Neural progenitor cell (in vitro differentiated cells): ENCODE measurements at regions not wholly inside any gene's neighbourhood (a gene's known extent, or its start where the extent isn't known, plus 50 kb on each side); places are given as distances from the start of the nearest gene placed in this dataset.
A peak's percentile ranks its signal among the peaks of the same experiment; 100 is the strongest.

Experiments used
- DNase-seq: peaks from one replicate; pipeline ENCODE4 v3.0.0-alpha.2; 2016; ENCODE audit warnings: low spot score
- H2AFZ ChIP-seq: fragments of 200-600 bp; sonication (generic); replicated peaks from 2 replicates; pipeline ENCODE4 v1.6.1; 2016; ENCODE audit warnings: antibody characterized with exemption
- H3F3A ChIP-seq: fragments of 200-600 bp; sonication (generic); 2 replicates; pipeline ENCODE4 v1.6.1; 2016; ENCODE audit warnings: antibody characterized with exemption, low read depth
- H3K27ac ChIP-seq: fragments of 200-600 bp; sonication (generic); 2 replicates; pipeline ENCODE4 v1.5.1; 2016; ENCODE audit warnings: mild to moderate bottlenecking
- H3K27me3 ChIP-seq: fragments of 200-600 bp; sonication (generic); 2 replicates; pipeline ENCODE4 v1.6.1; 2016; ENCODE audit warnings: mild to moderate bottlenecking, moderate library complexity
- H3K36me3 ChIP-seq: fragments of 200-600 bp; sonication (generic); 2 replicates; pipeline ENCODE4 v1.5.1; 2016
- H3K4me1 ChIP-seq: fragments of 200-600 bp; sonication (generic); 2 replicates; pipeline ENCODE4 v1.6.1; 2016; ENCODE audit warnings: mixed run types
- H3K4me2 ChIP-seq: fragments of 200-600 bp; sonication (generic); 2 replicates; pipeline ENCODE4 v1.6.1; 2016
- H3K4me3 ChIP-seq: fragments of 200-600 bp; sonication (generic); 2 replicates; pipeline ENCODE4 v1.5.1; 2016
- H3K79me2 ChIP-seq: fragments of 200-600 bp; sonication (generic); 2 replicates; pipeline ENCODE4 v1.6.1; 2016; ENCODE audit warnings: low read depth
- H3K9ac ChIP-seq: fragments of 200-600 bp; sonication (generic); 2 replicates; pipeline ENCODE4 v1.6.1; 2016
- H3K9me3 ChIP-seq: fragments of 200-600 bp; sonication (generic); 2 replicates; pipeline ENCODE4 v1.5.1; 2016; ENCODE audit warnings: low read depth
- H4K20me1 ChIP-seq: fragments of 200-600 bp; sonication (generic); 2 replicates; pipeline ENCODE4 v1.6.1; 2016; ENCODE audit warnings: low read depth
- H3K27ac Mint-ChIP-seq: 3 replicates; pipeline ENCODE4 v1.8.0; 2021; ENCODE audit warnings: mixed read lengths
- H3K27me3 Mint-ChIP-seq: 2 replicates; pipeline ENCODE4 v1.8.0; 2022; ENCODE audit warnings: low read depth, mild to moderate bottlenecking, inconsistent platforms, moderate library complexity, mixed read lengths; ENCODE audit not compliant: insufficient read depth
- H3K36me3 Mint-ChIP-seq: 3 replicates; pipeline ENCODE4 v1.8.0; 2021; ENCODE audit warnings: mixed read lengths
- H3K4me1 Mint-ChIP-seq: 3 replicates; pipeline ENCODE4 v1.8.0; 2021; ENCODE audit warnings: mixed read lengths
- H3K4me3 Mint-ChIP-seq: 3 replicates; pipeline ENCODE4 v1.8.0; 2021; ENCODE audit warnings: mild to moderate bottlenecking, moderate library complexity, mixed read lengths
- H3K9me3 Mint-ChIP-seq: 3 replicates; pipeline ENCODE4 v1.8.0; 2020; ENCODE audit warnings: mixed read lengths
- CTCF ChIP-seq: fragments of 200-600 bp; sonication (generic); IDR thresholded peaks from 2 replicates; pipeline ENCODE4 v1.5.1; 2017; ENCODE audit warnings: antibody characterized with exemption, mild to moderate bottlenecking
- EZH2 ChIP-seq: fragments of 200-600 bp; sonication (generic); IDR thresholded peaks from 2 replicates; pipeline ENCODE4 v1.6.1; 2017; ENCODE audit warnings: antibody characterized with exemption, mild to moderate bottlenecking, moderate library complexity
- EZH2phosphoT487 ChIP-seq: fragments of 200-600 bp; sonication (generic); IDR thresholded peaks from 2 replicates; pipeline ENCODE4 v1.6.1; 2017; ENCODE audit warnings: antibody characterized with exemption

- H3K4me3 Mint-ChIP-seq = no peak overlapping the region
- DNase-seq = no peak
Measured at GRCh38 chr16:9602189-9602588, 510.7 kb downstream of the HAPSTR1 start.

GRCh38 chr16:9603316-9603715 is 511.9 kb downstream of the HAPSTR1 start:
- no peak overlapping the region for H3K9ac ChIP-seq
- no peak overlapping the region for H3K27ac Mint-ChIP-seq
- H3K79me2 ChIP-seq = no peaks in the 10 kb centered on the region
- H3K4me1 Mint-ChIP-seq = no peaks in the 10 kb centered on the region
- no peak overlapping the region for H3K4me3 Mint-ChIP-seq
- H3K4me2 ChIP-seq = no peak overlapping the region
- no peak for TF ChIP-seq EZH2
- TF ChIP-seq CTCF = no peak
- TF ChIP-seq EZH2phosphoT487 = no peak
- H3K27ac ChIP-seq = no peak overlapping the region
- no peaks in the 10 kb centered on the region for H3K9me3 Mint-ChIP-seq
- no peak for DNase-seq
- H3K4me3 ChIP-seq = no peak overlapping the region
- no peaks in the 10 kb centered on the region for H3F3A ChIP-seq
- H4K20me1 ChIP-seq = no peaks in the 10 kb centered on the region
- H3K36me3 Mint-ChIP-seq = no peaks in the 10 kb centered on the region
- H3K36me3 ChIP-seq = no peaks in the 10 kb centered on the region
- no peaks in the 10 kb centered on the region for H3K9me3 ChIP-seq
- no peaks in the 10 kb centered on the region for H3K4me1 ChIP-seq
- no peaks in the 10 kb centered on the region for H3K27me3 ChIP-seq
- no peaks in the 10 kb centered on the region for H3K27me3 Mint-ChIP-seq
- no peak overlapping the region for H2AFZ ChIP-seq

More at GRCh38 chr16:9602189-9602588, 510.7 kb downstream of the HAPSTR1 start:
- Histone ChIP-seq H3K9me3 (no peaks in the 10 kb centered on the region), H3K27me3 (no peaks in the 10 kb centered on the region), H2AFZ (peak overlapping the region; percentile 55), H3K4me2 (no peak overlapping the region), H3F3A (no peaks in the 10 kb centered on the region), H3K27ac (no peak overlapping the region), H3K79me2 (no peaks in the 10 kb centered on the region), H3K36me3 (no peaks in the 10 kb centered on the region), H4K20me1 (no peaks in the 10 kb centered on the region), H3K9ac (no peak overlapping the region), H3K4me1 (no peaks in the 10 kb centered on the region), H3K4me3 (no peak overlapping the region)
- H3K4me1 Mint-ChIP-seq = no peaks in the 10 kb centered on the region
- TF ChIP-seq CTCF (no peak), EZH2phosphoT487 (no peak), EZH2 (no peak)
- H3K27ac Mint-ChIP-seq = no peak overlapping the region
- H3K9me3 Mint-ChIP-seq = no peaks in the 10 kb centered on the region
- no peaks in the 10 kb centered on the region for H3K36me3 Mint-ChIP-seq
- H3K27me3 Mint-ChIP-seq = no peaks in the 10 kb centered on the region

- H3K4me1 Mint-ChIP-seq = peaks cover 7% of the 10 kb centered on the region
- TF ChIP-seq EZH2 (no peak), CTCF (no peak), EZH2phosphoT487 (no peak)
- no peak overlapping the region for H3K27ac Mint-ChIP-seq
- Histone ChIP-seq H3F3A (no peaks in the 10 kb centered on the region), H3K4me1 (peaks cover 3% of the 10 kb centered on the region), H3K9ac (no peak overlapping the region), H3K79me2 (no peaks in the 10 kb centered on the region), H3K9me3 (no peaks in the 10 kb centered on the region), H4K20me1 (no peaks in the 10 kb centered on the region), H2AFZ (no peak overlapping the region), H3K4me2 (no peak overlapping the region), H3K27ac (no peak overlapping the region), H3K36me3 (no peaks in the 10 kb centered on the region), H3K27me3 (no peaks in the 10 kb centered on the region), H3K4me3 (no peak overlapping the region)
- H3K27me3 Mint-ChIP-seq = no peaks in the 10 kb centered on the region
- no peak overlapping the region for H3K4me3 Mint-ChIP-seq
- DNase-seq = no peak
- H3K9me3 Mint-ChIP-seq = no peaks in the 10 kb centered on the region
- H3K36me3 Mint-ChIP-seq = no peaks in the 10 kb centered on the region
Measured at GRCh38 chr16:9607515-9608230, 516.2 kb downstream of the HAPSTR1 start.
